PC-3 (cell line): ENCODE measurements at regions not wholly inside any gene's neighbourhood (a gene's known extent, or its start where the extent isn't known, plus 50 kb on each side); places are given as distances from the start of the nearest gene placed in this dataset.

Experiments
- ATAC-seq: fragments of 200-7000 bp; cut with Tn5 transposase; 2 replicates; pipeline ENCODE4 v1.9.1; 2020; ENCODE audit warnings: mild to moderate bottlenecking, moderate library complexity
- BruUV-seq: library from RNA; stranded (reverse); fragments of 400-500 nt; replicated peaks from 2 replicates; lab custom pipeline; 2021; lab: Mats Ljungman, UMichigan
- CTCF ChIA-PET: fragments of 300-600 bp; sonication (Branson Sonifier 250); formaldehyde crosslinking; loops from one replicate; lab custom pipeline; 2022; ENCODE audit warnings: antibody characterized with exemption; lab: Charles Lee
- POLR2A ChIA-PET: fragments of 300-600 bp; sonication (Branson Sonifier 250); formaldehyde crosslinking; loops from one replicate; lab custom pipeline; 2022; ENCODE audit warnings: antibody characterized with exemption; ENCODE audit not compliant: unreplicated experiment; lab: Charles Lee
- DNase-seq: peaks from one replicate; pipeline ENCODE4 v3.0.0-alpha.2; 2015
- H2AFZ ChIP-seq: fragments of 300-600 bp; sonication (generic); 2 replicates; pipeline ENCODE4 v1.6.0; 2016; ENCODE audit warnings: antibody characterized with exemption, low read length
- H3F3A ChIP-seq: fragments of 300-600 bp; sonication (generic); one replicate; pipeline ENCODE4 v1.6.0; 2017; ENCODE audit warnings: antibody characterized with exemption, low read length, control low read depth, mild to moderate bottlenecking; ENCODE audit not compliant: unreplicated experiment
- H3K27ac ChIP-seq: fragments of 300-600 bp; sonication (generic); 2 replicates; pipeline ENCODE4 v1.5.1; 2016; ENCODE audit warnings: mild to moderate bottlenecking, low read length
- H3K27me3 ChIP-seq: fragments of 300-600 bp; sonication (generic); 2 replicates; pipeline ENCODE4 v1.6.1; 2016; ENCODE audit warnings: low read length, mixed read lengths
- H3K36me3 ChIP-seq: fragments of 300-600 bp; sonication (generic); 2 replicates; pipeline ENCODE4 v1.6.1; 2016; ENCODE audit warnings: low read depth, mixed run types, low read length, mixed read lengths
- H3K4me1 ChIP-seq: fragments of 300-600 bp; sonication (generic); 2 replicates; pipeline ENCODE4 v1.5.1; 2016; ENCODE audit warnings: low read length; ENCODE audit not compliant: insufficient read depth
- H3K4me2 ChIP-seq: fragments of 300-600 bp; sonication (generic); 2 replicates; pipeline ENCODE4 v1.6.0; 2016; ENCODE audit warnings: low read length
- H3K4me3 ChIP-seq: fragments of 300-600 bp; sonication (generic); 2 replicates; pipeline ENCODE4 v1.5.1; 2016; ENCODE audit warnings: mild to moderate bottlenecking, low read length, mixed read lengths
- H3K79me2 ChIP-seq: fragments of 300-600 bp; sonication (generic); 2 replicates; pipeline ENCODE4 v1.6.1; 2017; ENCODE audit warnings: low read length, mixed read lengths
- H3K9ac ChIP-seq: fragments of 300-600 bp; sonication (generic); 2 replicates; pipeline ENCODE4 v1.6.0; 2016; ENCODE audit warnings: mild to moderate bottlenecking, low read length
- H3K9me2 ChIP-seq: fragments of 300-600 bp; sonication (generic); replicated peaks from 2 replicates; pipeline ENCODE4 v1.6.1; 2016; ENCODE audit warnings: mixed run types, low read length, mixed read lengths
- H3K9me3 ChIP-seq: fragments of 300-600 bp; sonication (generic); 2 replicates; pipeline ENCODE4 v1.6.1; 2016; ENCODE audit warnings: low read length, mixed read lengths
- H4K20me1 ChIP-seq: fragments of 300-600 bp; sonication (generic); 2 replicates; pipeline ENCODE4 v1.6.1; 2016; ENCODE audit warnings: low read length, mixed read lengths
- EZH2 ChIP-seq: fragments of 300-600 bp; sonication (generic); IDR thresholded peaks from one replicate; pipeline ENCODE4 v1.6.1; 2017; ENCODE audit warnings: antibody characterized with exemption, mild to moderate bottlenecking, low read length; ENCODE audit not compliant: unreplicated experiment
- EZH2phosphoT487 ChIP-seq: fragments of 300-600 bp; sonication (generic); IDR thresholded peaks from 2 replicates; pipeline ENCODE4 v1.6.1; 2018; ENCODE audit warnings: mild to moderate bottlenecking, antibody characterized with exemption, low read length, borderline replicate concordance
- intact Hi-C: fragments of 100-400 bp; cut with micrococcal nuclease; formaldehyde crosslinking; loops from 2 replicates; pipeline ENCODE4 v1.9.0; 2023
- TF ChIP-seq, protein P1 (sequence below): fragments of 300-600 bp; sonication (generic); conservative IDR thresholded peaks from 2 replicates; pipeline ENCODE4 v1.5.1; 2017; ENCODE audit warnings: antibody characterized with exemption, low read depth, mild to moderate bottlenecking, low read length

DNA sequence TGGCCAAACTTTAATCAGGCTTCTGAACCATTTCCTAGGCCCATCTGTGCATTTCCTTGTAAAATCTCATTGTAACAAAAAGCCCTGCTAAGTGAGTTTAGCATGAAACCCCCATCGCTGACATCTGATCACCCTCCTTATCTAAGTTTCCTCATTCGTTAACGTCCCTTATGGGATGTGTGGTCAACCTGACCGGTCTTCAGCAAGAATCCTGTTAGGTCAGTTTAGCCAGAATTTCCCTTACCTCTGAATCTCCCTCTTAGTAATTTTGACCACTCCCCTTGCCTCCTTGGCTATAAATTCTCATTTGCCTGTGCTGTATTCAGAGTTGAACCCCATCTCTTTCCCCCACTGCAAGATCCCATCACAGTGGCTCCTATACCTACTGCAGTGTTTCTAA lies 239.3 kb downstream of the RMST start:
- Histone ChIP-seq H3K4me2 (no peak overlapping the region), H3K36me3 (no peaks in the 10 kb centered on the region), H3F3A (no peaks in the 10 kb centered on the region), H4K20me1 (no peaks in the 10 kb centered on the region), H3K27ac (no peak overlapping the region), H3K9ac (no peak overlapping the region), H3K27me3 (no peaks in the 10 kb centered on the region), H2AFZ (no peak overlapping the region), H3K4me1 (0 out of 2 replicates have a peak, but pooled peaks cover 2% of the 10 kb centered on the region), H3K9me3 (no peaks in the 10 kb centered on the region), H3K9me2 (no peaks in the 10 kb centered on the region), H3K79me2 (no peaks in the 10 kb centered on the region), H3K4me3 (no peak overlapping the region)
- no peak for ATAC-seq
- POLR2A ChIA-PET: no interaction called here
- no TSS peak for BruUV-seq
- intact Hi-C loops: no loop called here
- peak; percentile 33 for DNase-seq
- CTCF ChIA-PET: no interaction called here
- no peak for TF ChIP-seq EZH2
- no peak for TF ChIP-seq EZH2phosphoT487
- TF ChIP-seq, protein P1, sequence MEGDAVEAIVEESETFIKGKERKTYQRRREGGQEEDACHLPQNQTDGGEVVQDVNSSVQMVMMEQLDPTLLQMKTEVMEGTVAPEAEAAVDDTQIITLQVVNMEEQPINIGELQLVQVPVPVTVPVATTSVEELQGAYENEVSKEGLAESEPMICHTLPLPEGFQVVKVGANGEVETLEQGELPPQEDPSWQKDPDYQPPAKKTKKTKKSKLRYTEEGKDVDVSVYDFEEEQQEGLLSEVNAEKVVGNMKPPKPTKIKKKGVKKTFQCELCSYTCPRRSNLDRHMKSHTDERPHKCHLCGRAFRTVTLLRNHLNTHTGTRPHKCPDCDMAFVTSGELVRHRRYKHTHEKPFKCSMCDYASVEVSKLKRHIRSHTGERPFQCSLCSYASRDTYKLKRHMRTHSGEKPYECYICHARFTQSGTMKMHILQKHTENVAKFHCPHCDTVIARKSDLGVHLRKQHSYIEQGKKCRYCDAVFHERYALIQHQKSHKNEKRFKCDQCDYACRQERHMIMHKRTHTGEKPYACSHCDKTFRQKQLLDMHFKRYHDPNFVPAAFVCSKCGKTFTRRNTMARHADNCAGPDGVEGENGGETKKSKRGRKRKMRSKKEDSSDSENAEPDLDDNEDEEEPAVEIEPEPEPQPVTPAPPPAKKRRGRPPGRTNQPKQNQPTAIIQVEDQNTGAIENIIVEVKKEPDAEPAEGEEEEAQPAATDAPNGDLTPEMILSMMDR: no peak

DNA sequence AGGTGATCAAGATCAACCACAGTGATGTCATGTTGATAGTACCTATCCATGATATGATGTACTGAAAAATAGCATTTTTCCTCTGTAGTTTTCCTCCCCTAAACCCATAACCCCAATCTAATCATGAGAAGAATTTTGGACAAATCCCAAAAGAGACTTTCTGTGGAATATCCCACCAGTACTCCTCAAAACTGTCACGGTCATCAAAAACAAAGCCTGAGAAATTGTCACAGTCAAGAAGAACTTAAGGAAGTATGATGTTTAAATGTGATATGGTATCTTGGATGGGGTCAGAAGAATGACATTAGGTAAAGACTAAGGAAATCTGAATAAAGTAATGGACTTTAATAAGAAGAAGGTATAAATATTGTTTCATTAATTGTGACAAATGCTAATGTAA lies 248.8 kb downstream of the RMST start:
- no peak overlapping the region for H2AFZ ChIP-seq
- no peaks in the 10 kb centered on the region for H3K4me1 ChIP-seq
- H3K36me3 ChIP-seq: no peaks in the 10 kb centered on the region
- no peak for ATAC-seq
- H3K27ac ChIP-seq: no peak overlapping the region
- DNase-seq: no peak
- CTCF ChIA-PET: no interaction called here
- no peaks in the 10 kb centered on the region for H3K79me2 ChIP-seq
- no peaks in the 10 kb centered on the region for H3K9me2 ChIP-seq
- H3K9ac ChIP-seq: no peak overlapping the region
- no peak overlapping the region for H3K4me2 ChIP-seq
- intact Hi-C loops: no loop called here
- TF ChIP-seq EZH2phosphoT487 (no peak), EZH2 (no peak)
- TF ChIP-seq, protein P1: no peak
- H3K4me3 ChIP-seq: no peak overlapping the region
- H4K20me1 ChIP-seq: no peaks in the 10 kb centered on the region
- H3F3A ChIP-seq: no peaks in the 10 kb centered on the region
- POLR2A ChIA-PET: no interaction called here
- H3K27me3 ChIP-seq: peaks cover 14% of the 10 kb centered on the region; the same call in 1 of the 2 replicates
- no TSS peak for BruUV-seq
- H3K9me3 ChIP-seq: no peaks in the 10 kb centered on the region

DNA sequence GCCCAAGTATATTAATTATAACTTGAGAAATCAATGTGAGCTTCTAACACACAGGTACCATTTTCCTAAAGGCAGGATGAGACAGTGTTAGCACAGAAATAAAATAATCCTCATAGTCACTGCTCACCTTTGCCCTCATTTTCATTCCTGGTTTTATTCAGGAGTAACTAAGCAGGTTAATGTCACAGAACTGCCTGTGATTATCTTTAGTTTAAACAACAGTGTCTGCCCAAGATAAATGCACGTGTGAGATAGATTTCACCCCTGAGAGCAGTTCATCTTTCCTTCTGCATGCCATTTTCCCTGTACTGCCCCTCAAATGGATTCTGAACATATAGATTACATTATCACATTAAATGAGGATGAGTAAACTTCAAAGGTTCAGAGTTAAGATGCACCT lies 250.7 kb downstream of the RMST start:
- intact Hi-C loops: no loop called here
- CTCF ChIA-PET: no interaction called here
- Histone ChIP-seq H3K36me3 (no peaks in the 10 kb centered on the region), H3K4me1 (no peaks in the 10 kb centered on the region), H3K27me3 (peaks cover 14% of the 10 kb centered on the region; the same call in 1 of the 2 replicates), H2AFZ (no peak overlapping the region), H3F3A (no peaks in the 10 kb centered on the region), H3K27ac (no peak overlapping the region), H3K9me2 (no peaks in the 10 kb centered on the region), H4K20me1 (no peaks in the 10 kb centered on the region), H3K4me3 (no peak overlapping the region), H3K79me2 (no peaks in the 10 kb centered on the region), H3K4me2 (no peak overlapping the region), H3K9ac (no peak overlapping the region), H3K9me3 (no peaks in the 10 kb centered on the region)
- ATAC-seq (no peak), DNase-seq (no peak)
- TF ChIP-seq EZH2 (no peak), EZH2phosphoT487 (no peak)
- TF ChIP-seq, protein P1: no peak
- BruUV-seq: no TSS peak
- POLR2A ChIA-PET: no interaction called here
